ENCODE measurements at regions not wholly inside any gene's neighbourhood (a gene's known extent, or its start where the extent isn't known, plus 50 kb on each side); places are given as distances from the start of the nearest gene placed in this dataset.

GRCh38 chr7:94333810-94334209 is 60.9 kb upstream of the COL1A2 start:
- TF ChIP-seq POLR2AphosphoS5 (IDR thresholded peaks at IDR 0.05; ENCODE audit: low read depth, low read length) (no peak), REST (IDR thresholded peaks at IDR 0.05; ENCODE audit: insufficient read depth in 1 of 2, low read depth in 2 of 2, low read length in 2 of 2) (no peak), TAF1 (IDR thresholded peaks at IDR 0.05; ENCODE audit: borderline replicate concordance, insufficient read depth, low read length) (no peak), SIN3A (IDR thresholded peaks at IDR 0.05; ENCODE audit: borderline replicate concordance, insufficient read depth, low read length) (no peak)

All from PFSK-1 (cell line).